H9 (cell line): ENCODE measurements at regions not wholly inside any gene's neighbourhood (a gene's known extent, or its start where the extent isn't known, plus 50 kb on each side); places are given as distances from the start of the nearest gene placed in this dataset.
A peak's percentile ranks its signal among the peaks of the same experiment; 100 is the strongest.

Experiments
- DNase-seq: peaks from one replicate; pipeline ENCODE4 v3.0.0-alpha.2; 2017
- H2AFZ ChIP-seq: one replicate; pipeline ENCODE4 v1.6.1; 2013; ENCODE audit warnings: mild to moderate bottlenecking, low read length, control low read depth, moderate library complexity
- H2AK5ac ChIP-seq: 2 replicates; pipeline ENCODE4 v1.6.1; 2013; ENCODE audit warnings: low read length, control low read depth, mixed read lengths; ENCODE audit not compliant: insufficient read length
- H2BK120ac ChIP-seq: one replicate; pipeline ENCODE4 v1.6.1; 2013; ENCODE audit warnings: low read depth, mild to moderate bottlenecking, low read length, control low read depth, inconsistent platforms; ENCODE audit not compliant: poor library complexity, severe bottlenecking
- H2BK12ac ChIP-seq: 2 replicates; pipeline ENCODE4 v1.6.1; 2013; ENCODE audit warnings: low read length, control low read depth, mixed read lengths, low read depth; ENCODE audit not compliant: insufficient read length
- H2BK15ac ChIP-seq: 2 replicates; pipeline ENCODE4 v1.6.1; 2013; ENCODE audit warnings: low read depth, low read length, control low read depth
- H2BK20ac ChIP-seq: one replicate; pipeline ENCODE4 v1.6.1; 2013; ENCODE audit warnings: low read depth, mild to moderate bottlenecking, low read length, control low read depth, inconsistent platforms; ENCODE audit not compliant: poor library complexity, severe bottlenecking
- H2BK5ac ChIP-seq: 2 replicates; pipeline ENCODE4 v1.6.1; 2013; ENCODE audit warnings: low read length, control low read depth, mixed read lengths; ENCODE audit not compliant: insufficient read length
- H3K14ac ChIP-seq: 2 replicates; pipeline ENCODE4 v1.6.1; 2013; ENCODE audit warnings: low read length, control low read depth; ENCODE audit not compliant: insufficient read depth
- H3K18ac ChIP-seq: 2 replicates; pipeline ENCODE4 v1.6.1; 2013; ENCODE audit warnings: low read depth, mild to moderate bottlenecking, mixed read lengths, low read length, control low read depth; ENCODE audit not compliant: insufficient read length
- H3K23ac ChIP-seq: 2 replicates; pipeline ENCODE4 v1.6.1; 2013; ENCODE audit warnings: low read length, control low read depth, mixed read lengths, low read depth; ENCODE audit not compliant: insufficient read length
- H3K23me2 ChIP-seq: 2 replicates; pipeline ENCODE4 v1.6.1; 2013; ENCODE audit warnings: low read depth, mild to moderate bottlenecking, mixed read lengths, low read length, control low read depth; ENCODE audit not compliant: insufficient read length, poor library complexity, severe bottlenecking
- H3K27ac ChIP-seq: 2 replicates; pipeline ENCODE4 v1.5.1; 2013; ENCODE audit warnings: low read length, control low read depth, mixed read lengths, low read depth; ENCODE audit not compliant: insufficient read length
- H3K27me3 ChIP-seq: 2 replicates; pipeline ENCODE4 v1.6.1; 2013; ENCODE audit warnings: low read length, control low read depth, inconsistent platforms; ENCODE audit not compliant: insufficient read depth
- H3K4ac ChIP-seq: 2 replicates; pipeline ENCODE4 v1.6.1; 2013; ENCODE audit warnings: low read depth, mild to moderate bottlenecking, control low read depth, inconsistent platforms, low read length, moderate library complexity
- H3K4me1 ChIP-seq: 2 replicates; pipeline ENCODE4 v1.6.1; 2013; ENCODE audit warnings: low read length, control low read depth, inconsistent platforms; ENCODE audit not compliant: insufficient read depth
- H3K4me2 ChIP-seq: 2 replicates; pipeline ENCODE4 v1.6.1; 2013; ENCODE audit warnings: low read length, control low read depth, mixed read lengths; ENCODE audit not compliant: insufficient read length, insufficient read depth
- H3K56ac ChIP-seq: 2 replicates; pipeline ENCODE4 v1.6.1; 2013; ENCODE audit warnings: low read depth, mild to moderate bottlenecking, mixed read lengths, low read length, control low read depth; ENCODE audit not compliant: insufficient read length
- H3K79me1 ChIP-seq: 2 replicates; pipeline ENCODE4 v1.6.1; 2013; ENCODE audit warnings: low read depth, mild to moderate bottlenecking, moderate library complexity, low read length, control low read depth, inconsistent platforms; ENCODE audit not compliant: insufficient read depth, poor library complexity, severe bottlenecking
- H3K79me2 ChIP-seq: 2 replicates; pipeline ENCODE4 v1.6.1; 2013; ENCODE audit warnings: low read length, control low read depth, inconsistent platforms; ENCODE audit not compliant: insufficient read depth
- H3K9ac ChIP-seq: 2 replicates; pipeline ENCODE4 v1.6.1; 2013; ENCODE audit warnings: low read length, control low read depth, mixed read lengths; ENCODE audit not compliant: insufficient read length; ENCODE audit errors: extremely low read depth
- H3K9me3 ChIP-seq: one replicate; pipeline ENCODE4 v1.6.1; 2013; ENCODE audit warnings: low read depth, low read length, inconsistent platforms; ENCODE audit not compliant: control insufficient read depth
- H3T11ph ChIP-seq: one replicate; pipeline ENCODE4 v1.6.1; 2013; ENCODE audit warnings: mild to moderate bottlenecking, low read length, control low read depth, inconsistent platforms
- H4K20me1 ChIP-seq: one replicate; pipeline ENCODE4 v1.6.1; 2013; ENCODE audit not compliant: control insufficient read depth, insufficient read length, insufficient read depth
- H4K5ac ChIP-seq: 2 replicates; pipeline ENCODE4 v1.6.1; 2013; ENCODE audit warnings: low read depth, mild to moderate bottlenecking, mixed read lengths, low read length, control low read depth; ENCODE audit not compliant: insufficient read length
- H4K8ac ChIP-seq: replicated peaks from 2 replicates; pipeline ENCODE4 v1.6.1; 2013; ENCODE audit warnings: low read length, control low read depth, mixed read lengths, low read depth; ENCODE audit not compliant: insufficient read length
- H4K91ac ChIP-seq: 2 replicates; pipeline ENCODE4 v1.6.1; 2013; ENCODE audit warnings: low read depth, mild to moderate bottlenecking, moderate library complexity, mixed read lengths, low read length, control low read depth; ENCODE audit not compliant: insufficient read length
- H3K27ac Mint-ChIP-seq, 3 experiments: 2 replicates in 2 of 3; 3 replicates in 1 of 3; pipeline ENCODE4 v1.8.0; 2020 to 2021; ENCODE audit warnings: mixed read lengths in 3 of 3, mild to moderate bottlenecking in 1 of 3, moderate library complexity in 1 of 3
- H3K27me3 Mint-ChIP-seq: 2 replicates; pipeline ENCODE4 v1.8.0; 2021; ENCODE audit warnings: low read depth, mild to moderate bottlenecking, moderate library complexity, mixed read lengths
- H3K36me3 Mint-ChIP-seq, 3 experiments: 2 replicates in 2 of 3; 3 replicates in 1 of 3; pipeline ENCODE4 v1.8.0; 2020 to 2021; ENCODE audit warnings: low read depth in 3 of 3, mixed read lengths in 3 of 3; ENCODE audit not compliant: insufficient read depth in 1 of 3
- H3K4me1 Mint-ChIP-seq, 2 experiments: 2 replicates each; pipeline ENCODE4 v1.8.0; 2020; ENCODE audit warnings: mixed read lengths in 2 of 2
- H3K4me3 Mint-ChIP-seq, 2 experiments: 2 replicates in 1 of 2; 3 replicates in 1 of 2; pipeline ENCODE4 v1.8.0; 2020 to 2021; ENCODE audit warnings: mild to moderate bottlenecking in 2 of 2, mixed read lengths in 2 of 2, moderate library complexity in 1 of 2
- H3K9me3 Mint-ChIP-seq, 2 experiments: 2 replicates in 1 of 2; 3 replicates in 1 of 2; pipeline ENCODE4 v1.8.0; 2020; ENCODE audit warnings: mild to moderate bottlenecking in 2 of 2, mixed read lengths in 2 of 2, moderate library complexity in 1 of 2
- CTCF ChIP-seq: fragments of 200-600 bp; sonication (generic); conservative IDR thresholded peaks from 3 replicates; pipeline ENCODE4 v1.8.0; 2021; ENCODE audit warnings: antibody characterized with exemption, mild to moderate bottlenecking
- WGBS: extraction: QIAGEN DNeasy Blood & Tissue Kit; methylation state at CpG from one replicate; pipeline ENCODE4 v1.1.7; 2013; ENCODE audit warnings: missing lambda C conversion rate, low lambda C conversion rate, mixed read lengths; ENCODE audit not compliant: insufficient read length; ENCODE audit errors: extremely low coverage; 5-methylcytosine and 5-hydroxymethylcytosine counted together

- Histone ChIP-seq H3K14ac (peak overlapping the region; percentile 36; the same call in 1 of the 2 replicates), H2BK20ac (no peak overlapping the region), H4K5ac (no peak overlapping the region), H3K4me2 (no peak overlapping the region), H3K4me1 (peaks cover 12% of the 10 kb centered on the region; the same call in 1 of the 2 replicates), H3K4ac (no peak overlapping the region), H4K8ac (no peak overlapping the region), H4K91ac (no peak overlapping the region), H3K23ac (no peak overlapping the region), H3K56ac (no peak overlapping the region), H3K27ac (no peak overlapping the region), H2AK5ac (no peak overlapping the region), H3K9me3 (no peaks in the 10 kb centered on the region), H3K79me1 (peaks cover 2% of the 10 kb centered on the region), H3T11ph (no peak overlapping the region), H4K20me1 (peaks cover 6% of the 10 kb centered on the region), H2BK15ac (no peak overlapping the region), H3K79me2 (peaks cover 3% of the 10 kb centered on the region; the same call in 1 of the 2 replicates), H2AFZ (no peak overlapping the region), H3K18ac (no peak overlapping the region), H3K23me2 (no peaks in the 10 kb centered on the region), H2BK120ac (no peak overlapping the region), H2BK12ac (no peak overlapping the region), H3K9ac (no peak overlapping the region), H2BK5ac (no peak overlapping the region), H3K27me3 (no peaks in the 10 kb centered on the region)
- H3K4me3 Mint-ChIP-seq: no peak overlapping the region
- no peaks in the 10 kb centered on the region for H3K9me3 Mint-ChIP-seq
- DNase-seq: no peak
- H3K27ac Mint-ChIP-seq: peak overlapping the region in 2 of 3 experiments; percentile 36 to 84; a peak in 1 of 7 replicates
- no peaks in the 10 kb centered on the region for H3K27me3 Mint-ChIP-seq
- no peak for TF ChIP-seq CTCF
- WGBS: no CpG with 5 or more reads among the region's 27 CpGs
- peaks cover 55 to 84% of the 10 kb centered on the region in 2 experiments for H3K4me1 Mint-ChIP-seq
- no peaks in the 10 kb centered on the region for H3K36me3 Mint-ChIP-seq
These were observed 292.8 kb downstream of the SEC14L1 start for GRCh38 chr17:77433385-77434135.
